ENCODE measurements at regions not wholly inside any gene's neighbourhood (a gene's known extent, or its start where the extent isn't known, plus 50 kb on each side); places are given as distances from the start of the nearest gene placed in this dataset.

DNA sequence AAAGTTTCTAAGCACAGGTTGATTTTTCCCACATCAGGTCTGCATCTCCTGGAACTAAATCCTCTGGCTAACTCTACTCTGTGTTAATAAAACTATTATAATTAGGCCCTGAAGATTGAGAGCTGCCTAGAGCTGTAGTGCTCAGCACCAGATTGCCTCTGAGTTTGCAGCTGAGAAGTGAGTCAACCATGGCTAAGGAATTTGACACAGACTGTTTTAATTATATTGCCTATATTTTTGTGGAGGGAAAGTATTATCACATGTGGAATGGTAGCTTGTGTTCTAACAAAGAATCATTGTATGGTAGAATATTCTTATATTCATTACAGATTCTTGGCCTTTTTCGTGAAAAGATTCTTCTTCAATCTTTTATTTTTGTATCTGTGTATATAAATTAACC, 1907.6 kb upstream of the TENM3 start:
- H3K36me3 ChIP-seq (ENCODE audit: control insufficient read depth in 1 of 2, insufficient read depth in 2 of 2, low read length in 2 of 2): no peaks in the 10 kb centered on the region
- no peak overlapping the region for H3K27ac ChIP-seq (ENCODE audit: low read depth, low read length)
- no peaks in the 10 kb centered on the region for H3K9me2 ChIP-seq (ENCODE audit: insufficient read depth)
- DNase-seq (ENCODE audit: low read depth, low spot score) (no peak), ATAC-seq (no peak)
- H3K79me2 ChIP-seq (ENCODE audit: insufficient read depth, low read length): no peaks in the 10 kb centered on the region
- TF ChIP-seq POLR2A (IDR thresholded peaks at IDR 0.05; ENCODE audit: borderline replicate concordance, extremely low read depth, insufficient read depth, insufficient read length): no peak
- H3K27me3 ChIP-seq (ENCODE audit: insufficient read depth, low read length): no peaks in the 10 kb centered on the region
- H2AFZ ChIP-seq (ENCODE audit: low read depth, low read length, poor library complexity, severe bottlenecking): no peak overlapping the region
- H3K4me3 ChIP-seq (replicated peaks in 1 of 2; ENCODE audit: low read depth in 1 of 2, low read length in 2 of 2): no peak overlapping the region
- ChIA-PET POLR2A (no interaction called here), CTCF (no interaction called here), RAD21 (ENCODE audit: low non-redundant PET in 1 of 2, low total read pairs in 2 of 2, uncharacterized antibody in 2 of 2, unreplicated experiment in 2 of 2) (no interaction called here)
- no peak overlapping the region for H3K9ac ChIP-seq (ENCODE audit: low read length)
- H4K20me1 ChIP-seq (ENCODE audit: insufficient read depth): no peaks in the 10 kb centered on the region
- no TSS peak for BruUV-seq (replicated peaks)
- intact Hi-C loops (cut with micrococcal nuclease): no loop called here
- H3K9me3 ChIP-seq (ENCODE audit: control insufficient read depth in 1 of 2, insufficient read depth in 1 of 2, low read depth in 1 of 2, low read length in 2 of 2): no peaks in the 10 kb centered on the region
- no peaks in the 10 kb centered on the region for H3K4me1 ChIP-seq (ENCODE audit: control insufficient read depth in 1 of 2, insufficient read depth in 2 of 2, low read length in 2 of 2)
- no peak overlapping the region for H3K4me2 ChIP-seq (ENCODE audit: low read length)

DNA sequence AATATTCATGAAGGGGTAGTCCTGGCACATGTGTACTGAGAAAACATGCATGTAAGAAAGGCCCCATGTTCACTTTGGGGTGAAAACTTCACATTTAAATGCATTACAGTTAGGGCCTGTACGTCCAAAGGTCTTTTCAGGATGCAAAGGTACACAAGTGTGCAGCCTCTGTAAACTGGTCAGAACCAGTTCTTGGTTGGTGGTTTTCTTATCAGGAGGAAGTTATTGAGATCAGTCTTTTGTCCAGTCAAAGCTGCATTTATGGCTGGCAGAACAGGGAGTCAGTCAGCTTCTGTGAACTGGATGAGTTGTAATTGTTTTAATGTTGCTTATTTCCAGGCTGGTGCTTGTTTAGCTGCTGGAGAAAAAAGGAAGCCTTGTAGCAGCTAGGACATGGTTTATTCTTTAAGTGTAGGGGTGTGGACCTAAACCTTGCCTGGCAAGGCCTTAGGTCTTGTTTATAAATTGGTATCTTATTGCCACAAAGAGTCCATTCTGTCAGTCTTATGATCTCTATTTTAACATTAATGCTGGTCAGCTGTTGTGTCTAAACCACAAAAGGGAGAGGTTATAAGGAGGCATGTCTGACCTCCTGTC, 1906.6 kb upstream of the TENM3 start:
- H3K4me2 ChIP-seq (ENCODE audit: low read length): no peak overlapping the region
- intact Hi-C loops (cut with micrococcal nuclease): no loop called here
- H3K9me3 ChIP-seq (ENCODE audit: control insufficient read depth in 1 of 2, insufficient read depth in 1 of 2, low read depth in 1 of 2, low read length in 2 of 2): no peaks in the 10 kb centered on the region
- no peak overlapping the region for H3K27ac ChIP-seq (ENCODE audit: low read depth, low read length)
- H3K27me3 ChIP-seq (ENCODE audit: insufficient read depth, low read length): no peaks in the 10 kb centered on the region
- no peak overlapping the region for H2AFZ ChIP-seq (ENCODE audit: low read depth, low read length, poor library complexity, severe bottlenecking)
- RAD21 ChIA-PET (ENCODE audit: low non-redundant PET in 1 of 2, low total read pairs in 2 of 2, uncharacterized antibody in 2 of 2, unreplicated experiment in 2 of 2): no interaction called here
- no peaks in the 10 kb centered on the region for H4K20me1 ChIP-seq (ENCODE audit: insufficient read depth)
- H3K36me3 ChIP-seq (ENCODE audit: control insufficient read depth in 1 of 2, insufficient read depth in 2 of 2, low read length in 2 of 2): no peaks in the 10 kb centered on the region
- CTCF ChIA-PET: no interaction called here
- DNase-seq (ENCODE audit: low read depth, low spot score): no peak
- no peak overlapping the region for H3K9ac ChIP-seq (ENCODE audit: low read length)
- H3K9me2 ChIP-seq (ENCODE audit: insufficient read depth): no peaks in the 10 kb centered on the region
- BruUV-seq (replicated peaks): no TSS peak
- ATAC-seq: no peak
- H3K4me3 ChIP-seq (replicated peaks in 1 of 2; ENCODE audit: low read depth in 1 of 2, low read length in 2 of 2): no peak overlapping the region
- H3K4me1 ChIP-seq (ENCODE audit: control insufficient read depth in 1 of 2, insufficient read depth in 2 of 2, low read length in 2 of 2): no peaks in the 10 kb centered on the region
- TF ChIP-seq SIN3A (IDR thresholded peaks at IDR 0.05; ENCODE audit: low read depth): no peak
- TF ChIP-seq CBX3 (IDR thresholded peaks at IDR 0.05; ENCODE audit: low read depth): no peak
- TF ChIP-seq SP1 (IDR thresholded peaks at IDR 0.05; ENCODE audit: low read depth): no peak
- no peak for TF ChIP-seq ZFX (IDR thresholded peaks at IDR 0.05)
- no peak for TF ChIP-seq CEBPB (IDR thresholded peaks at IDR 0.05; ENCODE audit: low read depth)
- no peak for TF ChIP-seq FOSL1 (IDR thresholded peaks at IDR 0.05; ENCODE audit: low read depth)
- TF ChIP-seq YY1 (IDR thresholded peaks at IDR 0.05; ENCODE audit: extremely low read depth, insufficient replicate concordance, low read depth, low read length): no peak
- no peak for TF ChIP-seq TCF7L2 (IDR thresholded peaks at IDR 0.05; ENCODE audit: borderline replicate concordance, extremely low read depth, insufficient read depth, insufficient read length)
- no peak for TF ChIP-seq SRF (IDR thresholded peaks at IDR 0.05; ENCODE audit: low read depth)
- POLR2A ChIA-PET: no interaction called here
- H3K79me2 ChIP-seq (ENCODE audit: insufficient read depth, low read length): no peaks in the 10 kb centered on the region

Measured in HCT116 (cell line).